Brain microvascular endothelial cell (primary cell): ENCODE measurements at regions not wholly inside any gene's neighbourhood (a gene's known extent, or its start where the extent isn't known, plus 50 kb on each side); places are given as distances from the start of the nearest gene placed in this dataset.

Experiments
- DNase-seq: peaks from one replicate; pipeline ENCODE4 v3.0.0-alpha.2; 2020
- H3K27ac ChIP-seq: fragments of 250-450 bp; sonication (Bioruptor Pico); 2 replicates; pipeline ENCODE4 v1.5.1; 2020; ENCODE audit warnings: mild to moderate bottlenecking, moderate library complexity
- H3K27me3 ChIP-seq: fragments of 250-450 bp; sonication (Bioruptor Pico); replicated peaks from 2 replicates; pipeline ENCODE4 v1.5.1; 2020; ENCODE audit warnings: mild to moderate bottlenecking
- H3K36me3 ChIP-seq: fragments of 250-450 bp; sonication (Bioruptor Pico); replicated peaks from 2 replicates; pipeline ENCODE4 v1.5.1; 2020; ENCODE audit warnings: mild to moderate bottlenecking
- H3K4me3 ChIP-seq: 2 replicates; pipeline ENCODE4 v1.5.1; 2011; ENCODE audit warnings: low read depth, mild to moderate bottlenecking, control low read depth, low read length, moderate library complexity
- CTCF ChIP-seq: IDR thresholded peaks from 2 replicates; pipeline ENCODE4 v1.5.1; 2011; ENCODE audit warnings: low read depth, mild to moderate bottlenecking, moderate library complexity, low read length, control low read depth, inconsistent platforms; ENCODE audit errors: missing control alignments
- in situ Hi-C: cut with HindIII; loops from 2 replicates; pipeline ENCODE4 v1.10.0; 2017; ENCODE audit warnings: low sequenced_read_pairs, low pct_ligation_motif_present

DNA sequence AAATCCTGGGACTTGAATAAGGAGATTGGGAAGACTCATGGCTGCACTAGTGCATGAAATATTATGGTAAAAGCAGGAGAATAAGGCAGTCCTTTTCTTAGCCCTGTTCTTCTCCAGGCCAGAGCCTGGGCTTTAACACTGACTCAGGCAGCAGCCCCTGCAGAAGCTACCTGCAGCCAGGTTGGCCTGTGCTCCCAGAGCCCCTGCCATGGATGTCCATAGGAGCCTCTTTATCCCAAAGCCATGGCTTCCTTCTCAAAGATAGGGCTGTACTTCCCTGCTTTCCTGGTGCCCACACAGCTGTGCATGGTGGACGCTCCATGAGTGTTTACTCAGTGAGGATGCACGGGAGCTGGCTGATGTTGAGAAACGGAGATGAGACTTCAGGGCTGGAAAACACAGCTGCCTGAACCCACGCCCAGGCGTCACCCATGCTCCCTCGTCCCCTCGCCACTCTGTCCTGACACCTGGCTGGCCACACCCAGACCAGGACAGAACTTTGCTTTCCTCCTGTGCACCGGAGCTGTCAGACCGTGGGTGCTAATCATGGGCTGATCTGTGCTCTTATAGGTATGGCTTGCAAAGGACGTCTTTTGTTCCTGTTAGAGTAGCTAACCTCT, 135.5 kb downstream of the GLI2 start:
- no peaks in the 10 kb centered on the region for H3K27me3 ChIP-seq
- in situ Hi-C loops = no loop called here
- H3K27ac ChIP-seq = no peak overlapping the region
- H3K4me3 ChIP-seq = no peak overlapping the region
- no peak for DNase-seq
- TF ChIP-seq CTCF = no peak
- H3K36me3 ChIP-seq = no peaks in the 10 kb centered on the region

DNA sequence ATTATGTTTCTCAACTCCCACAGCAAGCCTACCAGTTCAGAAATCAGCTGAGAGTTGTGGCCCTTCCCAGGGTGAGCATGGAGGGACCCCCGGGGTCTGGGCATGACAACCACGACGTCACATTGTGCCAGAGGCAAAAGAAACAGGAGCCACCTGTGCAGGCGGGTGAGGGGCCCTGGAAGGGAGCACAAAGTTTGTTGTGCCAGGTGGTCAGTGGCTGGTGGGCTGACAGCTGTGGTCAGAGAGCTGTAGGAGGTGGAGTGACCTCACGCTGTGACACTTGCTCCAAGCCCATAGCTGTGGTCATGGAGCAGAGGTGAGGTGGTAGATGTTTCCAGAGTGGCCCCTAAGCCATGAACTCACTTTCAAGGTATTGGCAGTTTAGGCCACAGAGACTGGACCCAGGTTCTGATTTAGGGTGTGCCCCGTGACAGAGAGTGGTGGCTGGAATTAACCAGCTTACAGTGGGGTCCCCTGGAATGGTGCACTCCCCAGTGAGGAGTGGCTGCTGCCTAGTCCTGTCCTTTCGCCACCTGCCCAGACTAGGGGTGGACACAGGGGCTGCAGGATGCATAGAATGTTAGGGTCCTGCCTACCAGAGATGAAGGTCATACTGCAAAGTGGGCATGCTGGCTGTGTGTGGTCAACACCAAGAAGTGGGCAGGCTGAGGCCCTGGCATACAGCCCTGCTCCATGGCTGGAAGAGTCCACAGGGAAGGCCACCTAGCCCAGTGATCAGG, 136.4 kb downstream of the GLI2 start:
- no peak overlapping the region for H3K27ac ChIP-seq
- H3K36me3 ChIP-seq = no peaks in the 10 kb centered on the region
- no peak for DNase-seq
- in situ Hi-C loops = no loop called here
- no peak for TF ChIP-seq CTCF
- no peak overlapping the region for H3K4me3 ChIP-seq
- no peaks in the 10 kb centered on the region for H3K27me3 ChIP-seq

GRCh38 chr2:120873958-120874887, 138.6 kb downstream of the GLI2 start:
- H3K4me3 ChIP-seq = no peak overlapping the region
- no peak for DNase-seq
- in situ Hi-C loops = no loop called here
- H3K27ac ChIP-seq = no peak overlapping the region
- no peaks in the 10 kb centered on the region for H3K36me3 ChIP-seq
- H3K27me3 ChIP-seq = no peaks in the 10 kb centered on the region
- no peak for TF ChIP-seq CTCF

- in situ Hi-C loops = no loop called here
- no peak for DNase-seq
- Histone ChIP-seq H3K36me3 (no peaks in the 10 kb centered on the region), H3K4me3 (no peak overlapping the region), H3K27me3 (no peaks in the 10 kb centered on the region), H3K27ac (no peak overlapping the region)
- no peak for TF ChIP-seq CTCF
Measured at GRCh38 chr2:120874888-120875275, 139.2 kb downstream of the GLI2 start.

DNA sequence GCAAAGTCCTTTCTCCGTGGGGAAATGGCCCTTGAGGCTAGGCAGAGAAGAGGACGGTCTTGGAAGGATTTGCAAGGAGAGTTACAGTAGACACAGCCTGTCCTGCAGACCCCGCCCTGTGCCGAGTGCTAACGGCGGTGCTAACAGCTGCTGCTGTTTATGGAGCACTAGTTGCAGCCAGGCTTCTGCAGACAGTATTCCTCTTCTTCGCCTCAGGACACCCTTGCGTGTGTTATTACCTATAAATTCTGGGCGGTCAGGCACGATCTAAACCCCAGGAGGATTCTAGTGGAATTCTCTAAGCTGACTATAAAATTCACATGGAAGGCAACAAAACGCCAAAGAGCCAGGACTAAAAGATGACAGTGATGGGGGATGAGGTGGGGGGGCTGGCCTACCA, 139.8 kb downstream of the GLI2 start:
- Histone ChIP-seq H3K27ac (no peak overlapping the region), H3K4me3 (no peak overlapping the region), H3K27me3 (no peaks in the 10 kb centered on the region), H3K36me3 (no peaks in the 10 kb centered on the region)
- in situ Hi-C loops = no loop called here
- TF ChIP-seq CTCF = no peak
- no peak for DNase-seq
